ENCODE measurements at regions not wholly inside any gene's neighbourhood (a gene's known extent, or its start where the extent isn't known, plus 50 kb on each side); places are given as distances from the start of the nearest gene placed in this dataset.

DNA sequence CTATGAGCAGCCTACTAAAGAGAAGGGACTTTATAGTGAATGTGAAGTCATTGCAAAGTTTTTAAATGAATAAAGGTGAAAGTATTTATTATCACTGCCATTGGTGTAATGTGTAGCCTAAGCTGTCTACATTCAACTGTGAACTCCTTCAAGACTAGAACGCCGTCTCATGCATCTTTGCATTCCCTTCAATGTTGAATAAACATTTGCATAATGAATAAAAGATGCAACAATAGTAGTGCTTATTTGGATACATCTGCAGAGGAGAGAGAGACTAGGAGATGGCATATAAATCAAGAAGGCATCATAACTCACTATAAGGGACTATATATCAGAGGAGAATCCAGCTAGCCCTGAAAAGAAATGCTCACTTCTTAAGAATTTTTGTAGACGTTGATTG lies 1623.8 kb upstream of the TENM3 start:
- no peak for DNase-seq (ENCODE audit: low read depth in 1 of 2, low spot score in 1 of 2)
- in situ Hi-C loops (cut with HindIII; ENCODE audit: low pct_unique_long_range_greater_than_20kb, low sequenced_read_pairs), result no loop called here
- TF ChIP-seq JUND (IDR thresholded peaks at IDR 0.05; ENCODE audit: low read depth), result no peak

DNA sequence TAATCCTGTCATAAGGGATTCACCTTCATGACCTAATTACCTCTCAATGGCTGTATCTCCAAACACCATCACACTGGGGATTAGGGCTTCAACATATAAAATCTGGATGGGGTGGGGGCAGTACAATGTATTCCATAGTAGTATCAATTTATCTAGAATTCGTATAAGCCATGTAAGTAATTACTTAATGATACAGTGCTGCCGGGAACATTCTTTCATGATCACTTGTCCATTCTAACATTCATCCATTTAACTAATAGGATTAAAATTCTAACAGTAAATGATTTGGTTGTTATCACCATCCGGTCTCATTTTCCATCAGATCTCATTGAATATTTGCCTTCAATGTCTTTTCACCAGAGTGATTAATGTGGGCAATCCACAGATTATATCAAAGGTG lies 1620.9 kb upstream of the TENM3 start:
- no peak for DNase-seq (ENCODE audit: low read depth in 1 of 2, low spot score in 1 of 2)
- in situ Hi-C loops (cut with HindIII; ENCODE audit: low pct_unique_long_range_greater_than_20kb, low sequenced_read_pairs), result no loop called here
- TF ChIP-seq JUND (IDR thresholded peaks at IDR 0.05; ENCODE audit: low read depth), result no peak

DNA sequence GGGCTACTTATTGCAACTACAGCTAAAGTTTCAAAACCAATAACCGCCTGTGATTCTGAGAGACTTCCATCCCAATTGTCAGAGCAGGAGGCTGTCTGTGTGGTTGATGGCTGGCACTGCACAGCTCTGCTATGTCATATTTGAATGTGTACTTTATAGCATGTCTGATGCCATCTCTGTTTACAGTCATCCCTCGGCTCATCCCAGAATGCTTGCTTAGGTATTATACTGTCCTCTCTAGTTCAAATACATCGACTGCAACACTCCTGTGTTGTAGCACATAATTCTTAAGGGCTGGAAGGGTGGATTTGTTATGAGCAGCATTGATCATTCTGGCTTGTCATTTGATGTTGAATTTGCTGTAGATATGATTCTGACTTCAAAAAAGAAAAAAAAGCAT lies 1617.5 kb upstream of the TENM3 start:
- peak in 1 of 2 experiments; percentile 37 for DNase-seq (ENCODE audit: low read depth in 1 of 2, low spot score in 1 of 2)
- no peak for TF ChIP-seq JUND (IDR thresholded peaks at IDR 0.05; ENCODE audit: low read depth)
- in situ Hi-C loops (cut with HindIII; ENCODE audit: low pct_unique_long_range_greater_than_20kb, low sequenced_read_pairs), result no loop called here

DNA sequence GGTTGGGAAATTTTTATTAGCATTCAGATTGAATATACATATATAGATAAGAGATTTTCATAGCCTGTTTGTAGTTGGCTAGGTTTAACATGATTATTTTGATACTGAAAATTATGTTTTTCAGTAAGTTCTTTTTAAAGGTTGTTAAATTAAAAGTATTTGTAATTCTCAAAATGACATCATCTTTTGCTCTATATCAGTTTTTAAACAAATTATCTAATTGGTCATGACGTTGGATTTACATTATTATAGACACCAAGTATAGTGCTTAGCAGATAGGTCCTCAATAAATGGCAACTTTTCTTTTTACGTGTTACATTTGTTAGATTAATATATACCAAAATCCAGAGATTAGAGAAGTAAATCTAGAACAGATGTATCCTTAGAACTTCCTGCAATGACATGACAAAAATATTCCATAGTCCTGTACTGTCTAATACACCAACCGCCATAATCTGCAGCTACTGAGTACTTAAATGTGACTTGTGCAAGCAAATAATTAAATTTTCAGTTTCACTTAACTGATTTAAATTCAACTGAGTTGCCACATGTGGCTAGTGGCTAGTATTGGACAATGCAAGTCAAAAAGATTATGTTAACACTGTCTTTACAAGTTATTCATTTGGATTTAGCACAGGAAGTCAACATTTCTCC lies 1613.1 kb upstream of the TENM3 start:
- TF ChIP-seq JUND (IDR thresholded peaks at IDR 0.05; ENCODE audit: low read depth), result no peak
- DNase-seq (ENCODE audit: low read depth in 1 of 2, low spot score in 1 of 2), result no peak
- in situ Hi-C loops (cut with HindIII; ENCODE audit: low pct_unique_long_range_greater_than_20kb, low sequenced_read_pairs), result no loop called here

DNA sequence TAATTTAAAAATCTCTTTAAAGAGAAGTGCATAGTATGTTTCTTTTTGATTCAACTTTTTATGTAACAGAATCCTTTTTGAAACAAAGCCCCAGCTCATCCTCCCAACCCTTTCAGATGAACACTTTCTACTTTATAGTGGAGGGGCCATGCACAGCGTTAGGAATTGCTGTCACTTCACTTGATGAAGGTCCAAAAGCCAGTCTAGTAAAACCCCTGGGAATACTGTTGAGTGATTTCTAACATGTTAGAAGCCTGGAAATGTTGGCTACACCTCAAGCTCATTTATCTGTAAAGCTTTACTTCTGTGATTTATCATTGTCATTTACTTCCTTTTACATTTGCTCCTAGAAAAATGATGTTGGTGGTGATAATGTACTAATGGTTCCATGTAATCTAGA lies 1608.9 kb upstream of the TENM3 start:
- in situ Hi-C loops (cut with HindIII; ENCODE audit: low pct_unique_long_range_greater_than_20kb, low sequenced_read_pairs), result no loop called here
- TF ChIP-seq JUND (IDR thresholded peaks at IDR 0.05; ENCODE audit: low read depth), result no peak

DNA sequence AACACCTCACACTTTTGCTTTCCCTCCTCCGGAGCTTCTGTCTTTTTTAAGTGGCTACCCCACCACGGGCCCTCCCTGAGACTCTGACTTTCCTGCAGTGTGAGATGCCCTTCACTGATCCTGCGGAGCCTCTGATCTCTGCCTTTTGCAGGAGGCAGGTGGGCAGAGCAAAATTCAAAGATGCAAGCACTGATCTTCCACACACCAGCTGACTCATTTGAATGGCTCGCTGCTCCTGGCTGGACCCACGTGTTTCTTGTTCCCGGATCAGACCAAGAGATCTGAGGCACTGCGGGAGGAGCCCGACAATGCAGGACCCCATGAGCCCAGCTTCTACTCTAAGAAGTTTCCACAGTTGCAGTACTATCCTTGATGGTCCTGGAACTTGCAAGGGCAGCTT lies 1607.9 kb upstream of the TENM3 start:
- in situ Hi-C loops (cut with HindIII; ENCODE audit: low pct_unique_long_range_greater_than_20kb, low sequenced_read_pairs), result no loop called here
- no peak for DNase-seq (ENCODE audit: low read depth in 1 of 2, low spot score in 1 of 2)
- TF ChIP-seq JUND (IDR thresholded peaks at IDR 0.05; ENCODE audit: low read depth), result no peak

More for the DNA sequence above, 1608.9 kb upstream of the TENM3 start:
- no peak for DNase-seq (ENCODE audit: low read depth in 1 of 2, low spot score in 1 of 2)

DNA sequence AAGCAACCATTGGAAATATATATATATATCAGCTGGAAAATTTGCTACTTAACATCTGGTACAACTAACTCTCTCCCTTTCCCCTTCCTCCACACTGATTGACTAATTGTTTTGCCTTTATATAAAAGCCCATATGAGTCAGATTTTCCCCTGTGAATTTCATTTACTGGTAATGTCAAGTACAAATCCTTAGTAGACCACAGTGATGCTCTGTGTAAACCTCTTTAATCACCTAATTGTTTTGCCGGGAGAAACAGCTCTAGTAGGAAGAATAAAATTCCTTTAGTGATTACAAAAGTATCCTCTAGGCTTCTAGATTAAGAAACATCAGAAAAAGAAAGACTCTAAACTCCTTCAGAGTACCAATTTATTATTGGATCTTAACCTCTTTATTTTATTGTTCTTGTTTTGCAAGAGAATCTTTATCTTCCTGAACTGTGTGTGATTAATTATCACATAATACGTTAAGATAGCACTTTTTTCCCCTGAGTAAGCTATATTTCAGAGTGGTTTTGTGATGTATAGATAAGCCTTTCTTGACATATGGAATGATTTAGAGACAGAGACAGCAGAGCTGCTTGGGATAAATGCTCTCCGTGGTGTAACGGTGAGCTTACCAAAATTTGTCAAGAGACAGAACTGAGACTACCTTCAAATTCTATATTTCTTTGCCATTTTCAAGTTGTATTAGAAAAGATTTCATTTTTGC lies 1606.4 kb upstream of the TENM3 start:
- DNase-seq (ENCODE audit: low read depth in 1 of 2, low spot score in 1 of 2), result no peak
- TF ChIP-seq JUND (IDR thresholded peaks at IDR 0.05; ENCODE audit: low read depth), result no peak
- in situ Hi-C loops (cut with HindIII; ENCODE audit: low pct_unique_long_range_greater_than_20kb, low sequenced_read_pairs), result no loop called here

DNA sequence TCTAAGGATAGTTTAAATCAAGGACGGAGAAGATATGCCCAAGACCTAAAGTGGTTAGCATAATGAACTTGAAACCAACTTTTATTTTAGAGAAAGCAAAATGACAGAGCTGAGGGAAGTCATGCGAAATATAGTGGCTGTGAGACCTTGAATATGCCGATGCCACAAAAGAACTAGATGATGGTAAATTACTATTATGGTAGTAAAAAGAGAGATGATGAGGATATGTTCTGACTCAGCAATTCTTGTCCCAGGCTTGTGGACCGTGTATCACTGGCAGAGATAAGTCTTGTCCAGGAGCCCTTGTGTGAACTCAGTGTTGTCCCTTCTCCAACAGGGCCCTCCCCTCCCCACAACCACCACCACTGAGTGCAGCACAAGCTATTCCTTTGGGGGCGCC lies 1605.6 kb upstream of the TENM3 start:
- DNase-seq (ENCODE audit: low read depth in 1 of 2, low spot score in 1 of 2), result no peak
- TF ChIP-seq JUND (IDR thresholded peaks at IDR 0.05; ENCODE audit: low read depth), result no peak
- in situ Hi-C loops (cut with HindIII; ENCODE audit: low pct_unique_long_range_greater_than_20kb, low sequenced_read_pairs), result no loop called here

DNA sequence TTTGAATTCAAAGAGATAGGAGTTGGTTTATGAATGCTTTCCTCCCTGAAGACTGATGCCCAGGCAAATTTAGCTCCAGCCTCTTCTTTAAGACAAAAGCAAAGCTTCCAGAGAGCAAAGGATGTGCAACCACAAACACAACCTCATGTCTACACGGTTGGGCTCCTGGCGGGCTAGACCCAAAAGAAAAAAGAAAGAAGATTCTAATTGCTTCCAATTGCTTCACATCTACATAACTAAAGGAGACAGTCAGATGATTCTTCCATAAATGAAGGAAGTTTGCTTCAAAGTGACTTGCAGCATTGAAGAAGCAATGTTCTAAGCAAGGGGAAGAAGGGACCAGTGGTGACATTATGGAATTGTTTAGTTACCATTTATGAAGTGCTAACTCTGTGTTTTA lies 1603.0 kb upstream of the TENM3 start:
- TF ChIP-seq JUND (IDR thresholded peaks at IDR 0.05; ENCODE audit: low read depth), result no peak
- in situ Hi-C loops (cut with HindIII; ENCODE audit: low pct_unique_long_range_greater_than_20kb, low sequenced_read_pairs), result no loop called here
- DNase-seq (ENCODE audit: low read depth in 1 of 2, low spot score in 1 of 2), result no peak

DNA sequence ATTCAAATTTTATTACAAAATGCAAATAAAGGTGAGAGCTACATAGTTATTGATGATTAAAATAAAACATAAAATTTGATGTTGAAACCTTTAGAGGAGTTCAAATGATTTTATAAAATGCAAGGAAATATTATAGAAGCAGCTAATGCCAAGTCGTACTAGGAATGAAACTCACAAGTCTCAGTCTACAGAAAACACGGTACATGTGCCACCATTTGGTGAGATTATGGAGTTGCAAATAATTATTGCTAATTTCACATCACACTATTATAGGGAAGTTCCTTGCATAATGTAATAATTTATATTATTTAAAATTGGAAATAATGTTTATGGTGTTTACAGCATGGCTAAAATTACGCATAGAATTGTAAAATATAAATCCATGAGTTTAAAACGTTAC lies 1601.7 kb upstream of the TENM3 start:
- DNase-seq (ENCODE audit: low read depth in 1 of 2, low spot score in 1 of 2), result peak in 1 of 2 experiments; percentile 31
- in situ Hi-C loops (cut with HindIII; ENCODE audit: low pct_unique_long_range_greater_than_20kb, low sequenced_read_pairs), result no loop called here
- TF ChIP-seq JUND (IDR thresholded peaks at IDR 0.05; ENCODE audit: low read depth), result no peak

DNA sequence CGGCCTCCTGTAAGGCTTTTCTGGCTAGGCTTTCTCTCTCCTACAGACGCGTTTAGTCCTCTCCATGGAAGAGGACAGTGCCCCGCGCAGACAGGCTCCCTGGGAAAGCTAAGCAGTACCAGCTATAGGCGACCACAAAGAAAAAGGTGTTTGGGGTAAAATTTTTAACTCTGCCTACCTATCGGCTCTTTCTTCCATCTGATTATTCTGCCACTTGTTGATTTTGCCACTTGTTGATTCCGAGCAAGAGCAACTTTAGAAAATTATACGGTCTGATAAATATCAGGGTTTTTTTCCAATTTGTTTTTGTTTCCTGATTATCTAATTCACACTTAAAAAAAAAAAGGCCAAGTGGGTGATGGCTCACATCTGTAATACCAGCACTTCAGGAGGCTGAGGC lies 1600.5 kb upstream of the TENM3 start:
- DNase-seq (ENCODE audit: low read depth in 1 of 2, low spot score in 1 of 2), result no peak
- in situ Hi-C loops (cut with HindIII; ENCODE audit: low pct_unique_long_range_greater_than_20kb, low sequenced_read_pairs), result no loop called here
- TF ChIP-seq JUND (IDR thresholded peaks at IDR 0.05; ENCODE audit: low read depth), result no peak

DNA sequence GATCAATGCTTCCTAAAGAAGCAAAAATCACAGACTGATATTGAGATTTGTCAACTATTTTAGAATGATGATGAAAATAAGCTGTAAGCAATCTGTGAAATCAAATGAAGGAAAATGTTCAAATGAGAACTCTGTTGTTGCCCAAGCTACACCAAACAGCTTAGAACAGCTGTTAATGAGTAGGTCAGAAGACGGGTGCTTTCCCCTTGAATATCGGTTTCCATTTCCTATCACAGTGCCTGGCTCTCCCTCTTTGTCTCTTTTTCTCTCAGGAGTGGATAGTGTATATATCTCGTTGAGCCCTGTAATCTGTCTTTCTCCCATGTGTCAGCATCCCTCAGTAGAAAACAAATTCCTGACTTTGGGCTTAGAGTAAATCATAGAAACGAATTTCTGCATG lies 1592.9 kb upstream of the TENM3 start:
- in situ Hi-C loops (cut with HindIII; ENCODE audit: low pct_unique_long_range_greater_than_20kb, low sequenced_read_pairs), result no loop called here
- no peak for TF ChIP-seq JUND (IDR thresholded peaks at IDR 0.05; ENCODE audit: low read depth)
- DNase-seq (ENCODE audit: low read depth in 1 of 2, low spot score in 1 of 2), result no peak

DNA sequence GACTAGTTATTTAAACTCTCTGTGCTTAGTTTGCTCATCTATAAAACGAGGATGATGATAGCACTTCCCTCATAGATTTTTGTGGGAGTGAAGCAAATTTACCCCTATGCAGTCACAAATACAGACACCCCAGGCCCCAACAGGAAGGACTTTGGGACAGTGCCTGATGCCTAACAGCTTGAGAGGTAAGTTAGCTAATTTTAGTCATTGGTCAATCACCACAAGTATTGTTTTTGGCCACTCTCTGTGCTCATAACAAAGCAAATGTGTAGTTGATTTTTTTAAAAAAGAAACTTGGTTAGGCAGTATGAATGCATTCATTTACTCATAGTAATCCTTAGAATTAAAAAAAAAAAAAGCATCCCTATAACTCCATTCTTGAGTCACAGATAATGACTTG lies 1590.7 kb upstream of the TENM3 start:
- DNase-seq (ENCODE audit: low read depth in 1 of 2, low spot score in 1 of 2), result no peak
- in situ Hi-C loops (cut with HindIII; ENCODE audit: low pct_unique_long_range_greater_than_20kb, low sequenced_read_pairs), result no loop called here
- TF ChIP-seq JUND (IDR thresholded peaks at IDR 0.05; ENCODE audit: low read depth), result no peak

DNA sequence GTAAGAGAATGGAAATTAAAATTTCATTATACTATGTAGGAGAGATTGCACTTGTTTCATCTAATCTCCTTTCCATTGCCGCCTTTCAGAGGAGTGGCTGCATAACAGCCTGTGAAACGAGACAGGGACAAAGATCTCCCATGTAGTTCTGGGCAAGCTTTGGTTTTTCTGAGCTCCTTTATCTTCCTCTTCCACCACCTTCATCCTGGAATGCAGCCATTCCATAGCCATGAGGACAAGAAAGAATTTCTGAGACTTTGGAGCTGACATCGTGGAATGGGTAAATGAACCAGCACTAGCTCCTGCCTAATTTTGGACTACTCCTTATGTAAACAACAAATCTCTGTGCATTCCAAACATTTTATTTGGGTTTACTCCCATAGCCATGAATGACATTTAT lies 1587.3 kb upstream of the TENM3 start:
- TF ChIP-seq JUND (IDR thresholded peaks at IDR 0.05; ENCODE audit: low read depth), result no peak
- in situ Hi-C loops (cut with HindIII; ENCODE audit: low pct_unique_long_range_greater_than_20kb, low sequenced_read_pairs), result no loop called here
- DNase-seq (ENCODE audit: low read depth in 1 of 2, low spot score in 1 of 2), result no peak
